Osteocyte (in vitro differentiated cells): ENCODE measurements at regions not wholly inside any gene's neighbourhood (a gene's known extent, or its start where the extent isn't known, plus 50 kb on each side); places are given as distances from the start of the nearest gene placed in this dataset.

ENCODE experiments used
- DNase-seq: peaks from one replicate; pipeline ENCODE4 v3.0.0; 2021; ENCODE audit warnings: mixed read lengths; ENCODE audit not compliant: unreplicated experiment; ENCODE audit errors: extremely low spot score
- H3K27ac Mint-ChIP-seq: one replicate; pipeline ENCODE4 v1.8.0; 2021; ENCODE audit warnings: mild to moderate bottlenecking, mixed read lengths; ENCODE audit not compliant: unreplicated experiment
- H3K27me3 Mint-ChIP-seq: one replicate; pipeline ENCODE4 v1.8.0; 2021; ENCODE audit warnings: mixed read lengths; ENCODE audit not compliant: unreplicated experiment
- H3K36me3 Mint-ChIP-seq: one replicate; pipeline ENCODE4 v1.8.0; 2021; ENCODE audit warnings: mixed read lengths; ENCODE audit not compliant: unreplicated experiment
- H3K4me1 Mint-ChIP-seq: one replicate; pipeline ENCODE4 v1.8.0; 2021; ENCODE audit warnings: mixed read lengths; ENCODE audit not compliant: unreplicated experiment
- H3K4me3 Mint-ChIP-seq: one replicate; pipeline ENCODE4 v1.8.0; 2021; ENCODE audit warnings: mild to moderate bottlenecking, moderate library complexity, mixed read lengths; ENCODE audit not compliant: unreplicated experiment
- H3K9me3 Mint-ChIP-seq: one replicate; pipeline ENCODE4 v1.8.0; 2021; ENCODE audit warnings: mixed read lengths; ENCODE audit not compliant: unreplicated experiment
- CTCF ChIP-seq: fragments of 200-600 bp; sonication (generic); IDR thresholded peaks from 2 replicates; pipeline ENCODE4 v1.5.0; 2021; ENCODE audit warnings: antibody characterized with exemption, mild to moderate bottlenecking, moderate library complexity

- no peak for DNase-seq
- H3K36me3 Mint-ChIP-seq = no peaks in the 10 kb centered on the region
Measured at GRCh38 chr3:23653647-23654525, 151.9 kb upstream of the UBE2E1 start.

GRCh38 chr3:23654571-23654970, 151.2 kb upstream of the UBE2E1 start:
- H3K4me1 Mint-ChIP-seq = peaks cover 15% of the 10 kb centered on the region
- H3K9me3 Mint-ChIP-seq = peaks cover 5% of the 10 kb centered on the region
- DNase-seq = no peak
- H3K27me3 Mint-ChIP-seq = no peaks in the 10 kb centered on the region
- H3K27ac Mint-ChIP-seq = no peak overlapping the region
- no peaks in the 10 kb centered on the region for H3K36me3 Mint-ChIP-seq
- TF ChIP-seq CTCF = no peak
- H3K4me3 Mint-ChIP-seq = no peak overlapping the region

More at GRCh38 chr3:23653647-23654525, 151.9 kb upstream of the UBE2E1 start:
- TF ChIP-seq CTCF = no peak
- no peak overlapping the region for H3K4me3 Mint-ChIP-seq
- no peak overlapping the region for H3K27ac Mint-ChIP-seq
- peaks cover 5% of the 10 kb centered on the region for H3K9me3 Mint-ChIP-seq
- peaks cover 20% of the 10 kb centered on the region for H3K4me1 Mint-ChIP-seq
- no peaks in the 10 kb centered on the region for H3K27me3 Mint-ChIP-seq

- DNase-seq = no peak
- Mint-ChIP-seq H3K4me1 (peaks cover 6% of the 10 kb centered on the region), H3K9me3 (peaks cover 5% of the 10 kb centered on the region), H3K36me3 (no peaks in the 10 kb centered on the region), H3K27me3 (no peaks in the 10 kb centered on the region), H3K27ac (no peak overlapping the region), H3K4me3 (no peak overlapping the region)
- TF ChIP-seq CTCF = no peak
Measured at GRCh38 chr3:23655749-23656148, 150.0 kb upstream of the UBE2E1 start.

GRCh38 chr3:23656199-23656598, 149.6 kb upstream of the UBE2E1 start:
- Mint-ChIP-seq H3K4me3 (no peak overlapping the region), H3K27ac (no peak overlapping the region), H3K9me3 (peaks cover 5% of the 10 kb centered on the region), H3K4me1 (peaks cover 1% of the 10 kb centered on the region), H3K36me3 (no peaks in the 10 kb centered on the region), H3K27me3 (no peaks in the 10 kb centered on the region)
- DNase-seq = no peak
- TF ChIP-seq CTCF = no peak

GRCh38 chr3:23656821-23657220, 148.9 kb upstream of the UBE2E1 start:
- no peak overlapping the region for H3K4me3 Mint-ChIP-seq
- H3K27ac Mint-ChIP-seq = no peak overlapping the region
- TF ChIP-seq CTCF = no peak
- DNase-seq = no peak
- H3K4me1 Mint-ChIP-seq = peaks cover 1% of the 10 kb centered on the region
- no peaks in the 10 kb centered on the region for H3K27me3 Mint-ChIP-seq
- H3K36me3 Mint-ChIP-seq = no peaks in the 10 kb centered on the region
- H3K9me3 Mint-ChIP-seq = peaks cover 5% of the 10 kb centered on the region
